NOMO-1 treated with dmso at 0.1 percent for 144 hours (cell line): ENCODE measurements at regions not wholly inside any gene's neighbourhood (a gene's known extent, or its start where the extent isn't known, plus 50 kb on each side); places are given as distances from the start of the nearest gene placed in this dataset.

Experiments
- DNase-seq: peaks from one replicate; lab custom pipeline; 2025; ENCODE audit not compliant: unreplicated experiment; lab: John Stamatoyannopoulos, UW

GRCh38 chr3:193825617-193826016 lies 232.6 kb downstream of the OPA1 start:
- no peak for DNase-seq

GRCh38 chr3:193826159-193826795 lies 233.3 kb downstream of the OPA1 start:
- no peak for DNase-seq

DNA sequence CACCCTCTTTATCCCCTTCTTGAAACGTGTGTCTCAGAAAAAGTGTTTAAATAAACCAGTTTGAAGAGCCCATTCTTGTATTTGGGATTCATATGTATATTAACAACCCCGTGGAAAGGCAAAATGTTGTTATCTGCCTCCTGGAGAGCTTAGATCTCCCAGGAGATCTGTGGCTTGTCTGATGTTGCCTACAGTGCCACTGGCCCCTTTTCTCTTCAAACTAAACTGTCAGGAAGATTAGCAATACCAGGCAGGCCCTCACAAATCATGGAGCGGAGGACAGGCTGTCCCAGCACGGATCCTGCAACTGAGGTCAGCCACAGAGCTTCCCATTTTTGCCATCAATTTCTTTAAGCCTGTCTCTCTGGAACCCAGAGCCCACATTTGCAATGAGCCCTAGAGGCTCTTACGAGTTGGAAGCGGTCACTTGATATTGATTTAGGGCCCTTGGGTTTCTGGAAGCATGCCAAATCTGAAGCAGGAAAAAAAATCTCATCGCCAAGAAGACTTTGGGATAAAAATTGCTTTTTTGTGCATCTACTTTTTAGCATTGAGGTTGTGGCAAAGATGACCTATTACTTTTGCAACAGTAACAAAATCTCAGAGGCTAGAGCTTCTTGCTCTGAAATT lies 234.1 kb downstream of the OPA1 start:
- no peak for DNase-seq

- DNase-seq = no peak
Observed at GRCh38 chr3:193827871-193828270, 234.9 kb downstream of the OPA1 start.

DNA sequence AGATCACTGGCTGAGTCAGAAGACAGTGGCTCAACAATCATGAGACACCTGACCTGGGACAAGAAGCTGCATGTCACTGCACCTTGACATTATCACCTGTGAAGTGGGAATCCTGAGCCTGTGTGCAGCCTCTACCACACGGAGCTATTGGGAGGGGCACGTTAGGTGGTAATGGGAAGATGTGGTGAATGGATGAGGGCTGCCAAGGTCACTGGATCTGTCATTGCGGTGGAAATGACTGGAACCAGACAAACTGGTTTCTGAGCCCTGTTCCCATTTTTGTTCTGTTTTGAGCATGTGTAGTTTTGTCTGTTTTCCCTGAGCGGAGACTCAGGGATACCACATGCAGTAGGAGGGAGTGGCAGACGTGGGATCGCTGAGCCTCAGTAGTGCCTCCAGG lies 235.5 kb downstream of the OPA1 start:
- no peak for DNase-seq

DNA sequence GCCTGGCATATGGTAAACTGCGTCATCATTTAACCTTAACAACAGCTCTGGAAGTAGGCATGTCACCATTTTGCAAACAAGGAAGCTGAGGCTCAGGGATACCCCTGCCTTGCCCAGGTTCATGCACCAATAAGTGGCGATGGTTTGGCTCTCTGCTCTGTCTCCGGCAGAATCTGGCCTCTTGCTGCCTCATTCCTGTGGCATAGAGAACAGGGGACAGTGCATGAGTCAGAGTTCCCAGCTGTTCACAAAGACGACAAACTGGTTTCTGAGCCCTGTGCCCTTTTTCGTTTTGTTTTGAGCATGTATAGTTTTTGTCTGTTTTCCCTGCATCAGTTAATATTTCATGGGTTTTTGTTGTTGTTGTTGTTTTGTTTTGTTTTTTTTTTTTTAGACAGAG lies 236.8 kb downstream of the OPA1 start:
- DNase-seq = no peak

DNA sequence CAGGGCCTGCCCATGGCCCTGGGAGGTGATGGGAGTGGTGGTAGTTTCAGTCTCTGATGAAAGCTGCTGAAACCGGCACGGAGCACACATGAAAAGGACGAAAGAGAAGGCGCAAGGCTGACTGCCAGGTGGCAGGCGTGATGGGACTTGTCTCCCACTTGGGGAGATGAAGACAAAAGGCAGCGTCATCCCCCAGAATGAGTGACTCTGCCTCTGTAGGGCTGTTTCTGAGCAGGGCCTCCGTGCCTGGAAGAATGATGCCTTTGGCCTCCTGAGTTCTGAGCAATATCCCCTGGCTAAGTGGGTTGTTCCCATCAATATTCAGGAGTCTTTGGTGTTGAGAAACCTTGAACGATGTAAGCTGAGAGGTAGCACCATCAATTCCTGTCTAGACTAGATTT lies 237.8 kb downstream of the OPA1 start:
- no peak for DNase-seq

GRCh38 chr3:193831495-193832455 lies 238.8 kb downstream of the OPA1 start:
- DNase-seq = peak; percentile 79

GRCh38 chr3:193832833-193833413 lies 239.9 kb downstream of the OPA1 start:
- no peak for DNase-seq

DNA sequence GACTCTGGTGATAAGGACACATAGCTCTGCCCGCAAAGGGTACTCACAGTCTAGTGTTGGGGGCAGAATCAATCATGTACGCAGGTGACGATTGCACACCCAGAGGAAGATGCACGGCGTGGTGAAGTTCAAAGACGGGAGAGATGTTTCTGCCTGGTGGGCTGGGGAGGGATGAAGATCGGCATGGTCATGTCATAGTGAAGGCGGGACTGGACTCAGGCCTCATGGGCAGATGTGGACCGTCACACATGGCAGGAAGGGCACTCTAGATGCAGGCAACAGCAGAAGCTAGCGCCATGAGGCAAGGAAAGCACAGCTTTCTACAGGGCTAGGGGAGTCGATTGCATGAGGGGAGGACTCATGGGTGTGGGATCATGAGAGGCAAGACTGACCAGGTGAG lies 240.6 kb downstream of the OPA1 start:
- DNase-seq = no peak

- no peak for DNase-seq
Observed at GRCh38 chr3:193835414-193835813, 242.4 kb downstream of the OPA1 start.

DNA sequence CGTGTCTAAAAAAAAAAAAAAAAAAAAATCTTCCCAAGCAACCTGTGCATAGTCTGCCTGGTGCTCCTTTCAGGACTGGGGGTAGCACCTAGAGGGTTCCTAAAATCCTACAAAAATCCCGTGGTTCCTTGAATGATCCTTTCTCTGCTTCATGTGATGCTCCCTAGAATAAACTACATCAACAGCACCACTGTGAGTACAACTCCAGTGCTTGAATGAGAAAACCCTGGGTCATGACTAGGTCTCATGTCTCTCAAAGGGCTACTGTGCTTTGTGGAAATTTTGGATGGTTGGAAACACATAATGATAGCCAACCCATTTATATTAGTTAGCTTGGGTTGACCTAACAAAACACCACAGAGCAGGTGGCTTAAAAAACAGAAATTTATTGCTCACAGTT lies 243.5 kb downstream of the OPA1 start:
- DNase-seq = no peak

DNA sequence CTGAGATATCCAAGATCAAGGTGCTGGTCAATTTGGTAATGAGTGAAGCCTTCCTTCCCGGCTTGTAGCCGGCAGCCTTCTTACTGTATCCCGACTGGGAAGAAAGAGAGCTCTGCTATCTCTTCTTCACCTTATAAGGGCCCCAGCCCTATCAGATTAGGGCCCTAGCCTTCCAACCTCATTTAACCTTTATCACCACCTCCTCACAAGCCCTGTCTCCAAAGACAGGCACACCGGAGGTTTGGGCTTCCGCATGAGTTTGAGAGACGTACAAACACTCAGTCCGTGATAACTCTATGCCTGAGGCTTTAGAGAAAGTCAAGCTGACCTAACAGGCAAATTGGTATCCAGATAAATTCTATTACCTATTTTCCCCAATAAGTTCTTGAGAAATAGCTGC lies 243.9 kb downstream of the OPA1 start:
- no peak for DNase-seq

DNA sequence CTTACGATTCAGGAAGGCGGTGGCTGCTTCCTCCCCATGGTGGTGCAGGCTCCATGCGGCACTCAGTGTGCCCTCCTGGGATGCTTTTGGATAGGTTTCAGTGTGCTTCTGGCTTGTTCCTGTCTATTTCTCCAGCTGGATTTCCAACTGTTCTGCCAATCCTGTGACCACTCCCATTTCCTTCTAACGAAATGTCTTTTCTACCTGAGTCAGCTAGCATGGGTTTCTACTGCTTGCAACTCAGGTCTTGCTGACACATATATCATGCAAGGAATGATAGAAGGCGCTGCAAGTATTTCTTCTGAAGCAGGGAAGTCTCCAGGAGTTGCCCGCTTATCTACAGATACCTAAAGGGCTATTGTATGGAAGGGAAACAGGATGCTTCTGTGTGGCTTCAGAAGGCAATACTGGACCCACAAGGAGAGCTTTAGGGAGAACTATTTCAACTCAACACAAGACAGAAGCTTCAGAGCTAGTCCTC lies 244.4 kb downstream of the OPA1 start:
- no peak for DNase-seq

DNA sequence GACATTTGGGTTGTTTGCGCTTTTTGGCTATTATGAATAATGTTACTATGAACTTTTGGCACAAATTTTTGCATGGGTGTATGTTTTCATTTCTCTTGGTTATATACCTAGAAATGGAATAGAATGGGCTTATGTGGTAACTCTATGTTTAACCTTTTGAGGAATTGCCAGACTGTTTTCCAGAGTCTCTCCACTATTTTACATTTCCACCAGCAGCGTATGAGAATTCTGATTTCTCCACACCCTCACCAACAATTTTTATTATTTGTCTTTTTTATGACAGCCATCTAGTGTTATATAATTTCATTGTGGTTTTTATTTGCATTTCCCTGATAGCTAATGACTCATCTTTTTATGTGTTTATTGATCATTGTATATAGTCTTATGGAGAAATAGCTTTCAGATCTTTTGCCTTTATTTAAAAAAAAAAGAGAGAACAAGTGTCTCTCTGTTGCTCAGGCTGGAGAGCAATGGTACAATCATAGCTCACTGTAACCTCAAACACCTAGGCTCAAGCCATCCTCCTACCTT lies 247.2 kb downstream of the OPA1 start:
- DNase-seq = no peak

- DNase-seq = no peak
Observed at GRCh38 chr3:193841581-193841980, 248.6 kb downstream of the OPA1 start.

DNA sequence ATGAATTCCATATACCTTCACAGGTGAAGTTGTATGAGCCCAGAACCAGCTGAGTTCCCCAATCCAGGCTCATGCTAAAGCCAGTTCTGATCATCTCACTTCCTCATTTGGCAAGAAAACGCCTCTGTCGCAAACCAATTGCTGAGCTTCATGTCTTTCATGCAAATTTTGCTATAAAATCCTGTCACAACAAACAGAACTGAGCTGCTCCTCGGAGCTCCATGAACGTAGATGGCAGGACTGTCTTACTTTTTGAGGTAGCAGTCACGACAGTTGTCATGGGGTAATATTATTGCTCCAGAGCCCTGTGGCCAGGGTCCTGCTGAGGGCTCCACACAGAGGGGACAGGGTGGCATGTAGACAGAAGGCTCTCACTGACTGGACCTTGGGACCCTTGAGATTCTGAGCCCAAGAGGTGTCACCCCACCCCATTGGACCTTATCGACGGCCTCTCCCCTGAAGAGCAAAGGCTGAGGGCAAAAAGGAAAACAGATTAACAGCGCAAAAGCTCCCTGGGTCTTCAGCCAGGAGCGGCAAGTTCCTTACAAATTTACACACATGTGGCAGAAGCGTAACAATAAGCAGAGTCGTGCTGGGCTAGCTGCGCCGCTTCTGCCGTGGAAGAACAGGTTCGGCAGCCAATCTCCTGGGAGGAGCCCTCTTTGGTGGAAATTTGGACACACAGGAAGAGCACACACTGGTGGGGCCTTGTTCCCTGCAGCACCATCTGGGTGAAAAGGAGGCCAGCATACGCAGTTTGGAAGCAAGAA lies 249.2 kb downstream of the OPA1 start:
- peak; percentile 98 for DNase-seq

- DNase-seq = no peak
Observed at GRCh38 chr3:193842832-193843473, 249.9 kb downstream of the OPA1 start.

- no peak for DNase-seq
Observed at GRCh38 chr3:193843474-193844301, 250.7 kb downstream of the OPA1 start.
